ENCODE measurements at regions not wholly inside any gene's neighbourhood (a gene's known extent, or its start where the extent isn't known, plus 50 kb on each side); places are given as distances from the start of the nearest gene placed in this dataset.

DNA sequence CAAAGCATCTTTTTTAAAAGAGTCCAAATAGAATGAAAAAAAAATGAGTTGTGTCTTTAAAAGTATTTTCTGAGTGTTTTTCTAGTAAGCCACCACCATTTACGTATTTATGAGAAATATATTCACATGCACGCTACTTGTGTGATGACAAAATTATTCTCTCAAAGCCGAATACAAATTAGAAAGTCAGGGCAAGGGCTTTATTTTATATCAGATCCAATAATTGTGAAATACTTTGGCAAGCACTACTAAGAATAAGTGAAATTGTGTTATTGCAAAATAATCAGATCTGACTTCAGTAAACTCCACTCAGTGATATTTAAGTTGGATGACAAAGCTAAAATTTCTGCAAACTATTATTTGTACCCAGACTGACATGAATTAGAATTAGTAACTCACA lies 589.3 kb upstream of the KCNMB2 start:
- no peaks in the 10 kb centered on the region for H3K27me3 ChIP-seq (ENCODE audit: insufficient read depth, low read length)
- H3K36me3 ChIP-seq (ENCODE audit: insufficient read depth, low read length), result no peaks in the 10 kb centered on the region
- no peak overlapping the region for H2AFZ ChIP-seq (ENCODE audit: low read depth, low read length)
- no peaks in the 10 kb centered on the region for H3K9me3 ChIP-seq (ENCODE audit: low read length)
- no peaks in the 10 kb centered on the region for H3K4me1 ChIP-seq (ENCODE audit: insufficient read depth, low read length)
- H3K4me3 ChIP-seq (ENCODE audit: low read length), result no peak overlapping the region

DNA sequence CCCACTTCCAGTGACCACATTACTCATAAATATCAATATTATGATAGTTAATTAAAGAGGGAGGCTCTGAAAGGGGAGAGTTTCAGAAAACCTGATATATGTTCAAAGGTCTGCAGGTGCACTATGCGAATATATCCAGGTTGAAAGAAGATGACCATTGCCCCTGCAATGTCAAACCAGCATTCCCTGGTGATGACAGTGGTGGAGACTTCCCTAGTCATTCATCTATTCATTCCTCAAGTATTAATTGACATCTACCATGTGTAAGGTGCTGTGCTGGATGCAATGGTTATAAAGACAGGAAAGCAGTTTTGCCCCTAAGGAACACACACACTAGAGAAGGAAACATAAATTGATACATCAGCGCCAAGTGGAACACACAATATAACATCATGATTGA lies 588.3 kb upstream of the KCNMB2 start:
- Histone ChIP-seq H3K27me3 (ENCODE audit: insufficient read depth, low read length) (no peaks in the 10 kb centered on the region), H3K4me1 (ENCODE audit: insufficient read depth, low read length) (no peaks in the 10 kb centered on the region), H3K9me3 (ENCODE audit: low read length) (no peaks in the 10 kb centered on the region), H3K4me3 (ENCODE audit: low read length) (no peak overlapping the region), H3K36me3 (ENCODE audit: insufficient read depth, low read length) (no peaks in the 10 kb centered on the region), H2AFZ (ENCODE audit: low read depth, low read length) (no peak overlapping the region)

DNA sequence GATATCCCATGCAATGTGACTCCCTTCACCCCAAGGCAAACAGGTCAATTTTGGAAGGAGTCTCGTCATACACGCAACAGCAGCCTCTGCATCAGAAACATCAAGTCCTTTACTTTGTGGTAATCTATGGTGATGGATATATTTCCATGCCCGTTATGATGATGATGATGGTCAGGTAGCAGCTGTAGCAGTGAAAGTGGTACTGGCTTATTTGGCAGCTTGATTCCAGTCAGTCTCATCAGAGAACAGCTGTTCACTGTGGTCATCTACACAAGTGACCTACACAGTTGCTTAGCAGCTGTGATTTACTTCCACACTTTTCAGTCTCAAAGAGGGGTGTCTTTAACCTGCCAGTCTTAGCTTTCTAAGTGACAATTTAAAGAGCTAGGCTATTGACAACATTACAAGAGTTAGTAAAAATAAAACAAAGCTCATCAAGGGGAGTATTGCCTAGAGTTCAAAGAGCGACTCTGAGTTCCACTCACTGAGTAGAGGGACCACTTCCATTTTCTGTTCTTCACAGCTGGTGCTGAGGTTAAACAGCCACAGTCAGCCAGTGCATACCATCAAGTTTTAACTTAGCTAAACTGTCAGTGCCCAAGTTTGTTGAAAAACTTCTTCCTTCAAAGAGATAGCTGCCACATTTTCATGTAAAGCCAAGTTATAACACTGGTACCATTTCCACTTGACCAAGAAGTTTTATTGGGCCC lies 587.4 kb upstream of the KCNMB2 start:
- no peaks in the 10 kb centered on the region for H3K27me3 ChIP-seq (ENCODE audit: insufficient read depth, low read length)
- no peaks in the 10 kb centered on the region for H3K36me3 ChIP-seq (ENCODE audit: insufficient read depth, low read length)
- no peaks in the 10 kb centered on the region for H3K9me3 ChIP-seq (ENCODE audit: low read length)
- no peak overlapping the region for H3K4me3 ChIP-seq (ENCODE audit: low read length)
- no peak overlapping the region for H2AFZ ChIP-seq (ENCODE audit: low read depth, low read length)
- H3K4me1 ChIP-seq (ENCODE audit: insufficient read depth, low read length), result no peaks in the 10 kb centered on the region

DNA sequence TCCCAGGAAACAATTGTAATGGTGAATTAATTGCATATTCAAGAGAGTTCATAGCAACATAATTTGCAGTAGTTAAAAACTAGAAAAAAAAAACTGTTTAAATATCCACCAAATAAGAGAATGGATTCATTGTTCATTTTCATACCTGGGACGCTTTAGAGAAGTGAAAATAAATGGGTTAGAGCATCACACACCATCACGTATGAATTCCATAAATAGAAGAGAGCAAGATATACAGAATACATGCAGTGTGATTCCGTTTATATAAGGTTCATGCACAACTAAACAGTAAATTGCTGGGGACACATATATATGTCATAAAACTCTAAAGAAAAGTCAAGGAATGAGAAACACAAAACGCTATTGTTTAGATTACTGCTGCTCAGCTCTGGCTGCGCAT lies 577.0 kb upstream of the KCNMB2 start:
- no peaks in the 10 kb centered on the region for H3K27me3 ChIP-seq (ENCODE audit: insufficient read depth, low read length)
- no peak overlapping the region for H3K4me3 ChIP-seq (ENCODE audit: low read length)
- no peaks in the 10 kb centered on the region for H3K9me3 ChIP-seq (ENCODE audit: low read length)
- H2AFZ ChIP-seq (ENCODE audit: low read depth, low read length), result no peak overlapping the region
- no peaks in the 10 kb centered on the region for H3K4me1 ChIP-seq (ENCODE audit: insufficient read depth, low read length)
- no peaks in the 10 kb centered on the region for H3K36me3 ChIP-seq (ENCODE audit: insufficient read depth, low read length)

DNA sequence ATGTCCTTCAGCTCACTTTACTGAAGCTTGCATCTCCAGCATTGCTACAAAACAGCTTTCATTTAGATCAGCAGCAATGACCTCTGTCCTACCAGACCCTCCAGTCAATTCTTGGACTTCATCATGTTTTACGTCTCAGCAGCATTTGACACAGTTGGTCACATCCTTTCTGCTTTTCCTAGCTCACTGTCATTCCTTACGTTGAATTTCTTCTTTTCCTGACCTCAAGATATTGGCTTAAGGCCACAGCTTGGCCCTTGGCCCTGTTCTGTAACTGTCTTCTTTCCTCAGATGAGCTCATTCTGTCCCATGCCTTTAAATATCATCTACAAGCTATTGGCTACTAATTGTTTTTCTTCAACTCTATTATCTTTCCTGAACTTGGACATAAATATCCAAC lies 576.2 kb upstream of the KCNMB2 start:
- Histone ChIP-seq H3K9me3 (ENCODE audit: low read length) (no peaks in the 10 kb centered on the region), H2AFZ (ENCODE audit: low read depth, low read length) (no peak overlapping the region), H3K4me3 (ENCODE audit: low read length) (no peak overlapping the region), H3K27me3 (ENCODE audit: insufficient read depth, low read length) (no peaks in the 10 kb centered on the region), H3K4me1 (ENCODE audit: insufficient read depth, low read length) (no peaks in the 10 kb centered on the region), H3K36me3 (ENCODE audit: insufficient read depth, low read length) (no peaks in the 10 kb centered on the region)

DNA sequence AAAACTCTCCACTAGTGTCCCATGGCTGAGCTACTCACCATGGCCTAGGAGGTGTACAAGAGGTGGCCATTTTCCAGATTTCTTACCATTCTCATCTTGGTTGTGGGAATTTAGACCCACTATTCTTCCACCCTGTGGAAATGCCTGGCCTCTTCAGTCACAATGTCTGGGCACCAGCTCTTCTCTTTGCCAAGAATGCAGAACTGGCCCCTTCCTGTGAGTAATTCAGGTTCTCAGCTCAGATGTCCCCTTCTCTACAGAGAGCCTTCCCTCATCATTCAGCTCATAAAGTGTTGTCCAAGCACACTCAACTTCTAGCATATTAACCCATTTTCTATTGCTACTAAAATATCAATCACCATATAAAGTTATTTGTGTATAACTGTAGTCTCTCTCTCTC lies 575.5 kb upstream of the KCNMB2 start:
- H3K4me1 ChIP-seq (ENCODE audit: insufficient read depth, low read length), result no peaks in the 10 kb centered on the region
- no peaks in the 10 kb centered on the region for H3K9me3 ChIP-seq (ENCODE audit: low read length)
- no peak overlapping the region for H2AFZ ChIP-seq (ENCODE audit: low read depth, low read length)
- no peaks in the 10 kb centered on the region for H3K27me3 ChIP-seq (ENCODE audit: insufficient read depth, low read length)
- H3K36me3 ChIP-seq (ENCODE audit: insufficient read depth, low read length), result no peaks in the 10 kb centered on the region
- H3K4me3 ChIP-seq (ENCODE audit: low read length), result no peak overlapping the region

DNA sequence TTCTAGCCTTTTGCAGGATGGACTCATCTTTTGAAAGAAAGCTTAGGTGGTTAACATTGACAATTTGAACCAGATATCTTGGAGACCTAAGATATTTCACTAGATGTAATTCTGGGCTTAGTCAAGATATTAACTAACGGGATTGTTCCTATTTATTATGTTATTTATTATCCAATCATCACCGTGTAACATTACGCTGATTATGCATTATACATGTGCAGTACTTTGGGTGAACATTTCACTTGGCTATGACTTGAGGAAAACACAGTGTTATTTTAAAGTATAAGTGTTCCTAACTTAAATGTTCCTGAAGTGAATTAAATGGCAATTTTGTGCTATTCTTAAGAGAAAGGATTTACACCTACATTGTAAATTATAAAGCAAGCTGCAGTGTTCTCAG lies 574.5 kb upstream of the KCNMB2 start:
- Histone ChIP-seq H3K27me3 (ENCODE audit: insufficient read depth, low read length) (no peaks in the 10 kb centered on the region), H3K9me3 (ENCODE audit: low read length) (no peaks in the 10 kb centered on the region), H3K36me3 (ENCODE audit: insufficient read depth, low read length) (no peaks in the 10 kb centered on the region), H2AFZ (ENCODE audit: low read depth, low read length) (no peak overlapping the region), H3K4me3 (ENCODE audit: low read length) (no peak overlapping the region), H3K4me1 (ENCODE audit: insufficient read depth, low read length) (no peaks in the 10 kb centered on the region)

DNA sequence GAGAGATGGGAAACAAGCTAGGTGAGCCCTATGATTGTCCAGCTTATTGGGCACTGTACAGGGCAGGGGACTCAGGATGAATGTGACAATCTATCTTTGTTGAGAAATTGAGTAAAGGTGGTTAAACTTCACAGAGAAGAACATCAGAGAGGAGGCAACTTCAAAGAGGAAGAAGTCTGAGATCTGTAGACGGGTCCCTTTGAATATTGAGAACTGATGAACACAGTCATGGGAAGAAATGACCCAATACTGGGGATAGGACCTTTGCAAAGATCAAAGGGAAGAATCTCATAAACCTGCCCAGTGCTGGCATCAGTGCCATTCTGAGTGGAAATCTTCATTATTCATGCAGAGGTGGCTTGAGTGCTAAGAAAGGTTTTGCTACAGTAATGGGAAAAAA lies 569.7 kb upstream of the KCNMB2 start:
- no peak overlapping the region for H3K4me3 ChIP-seq (ENCODE audit: low read length)
- H2AFZ ChIP-seq (ENCODE audit: low read depth, low read length), result no peak overlapping the region
- no peaks in the 10 kb centered on the region for H3K36me3 ChIP-seq (ENCODE audit: insufficient read depth, low read length)
- H3K9me3 ChIP-seq (ENCODE audit: low read length), result no peaks in the 10 kb centered on the region
- H3K27me3 ChIP-seq (ENCODE audit: insufficient read depth, low read length), result no peaks in the 10 kb centered on the region
- no peaks in the 10 kb centered on the region for H3K4me1 ChIP-seq (ENCODE audit: insufficient read depth, low read length)

DNA sequence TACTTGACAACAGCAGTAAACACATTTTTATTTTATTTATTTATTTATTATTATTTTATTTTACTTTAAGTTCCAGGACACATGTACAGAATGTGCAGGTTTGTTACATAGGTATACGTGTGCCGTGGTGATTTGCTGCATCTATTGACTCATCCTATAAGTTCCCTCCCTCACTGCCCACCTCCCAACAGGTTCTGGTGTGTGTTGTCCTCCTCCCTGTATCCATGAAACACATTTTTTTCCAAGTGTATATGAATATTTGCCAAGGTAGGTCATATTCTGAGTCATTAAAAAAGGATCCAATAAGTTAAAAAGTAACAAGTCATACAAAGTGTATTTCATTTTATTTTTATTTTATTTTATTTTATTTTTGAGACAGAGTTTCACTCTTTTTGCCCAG lies 567.3 kb upstream of the KCNMB2 start:
- no peak overlapping the region for H3K4me3 ChIP-seq (ENCODE audit: low read length)
- no peaks in the 10 kb centered on the region for H3K36me3 ChIP-seq (ENCODE audit: insufficient read depth, low read length)
- no peaks in the 10 kb centered on the region for H3K27me3 ChIP-seq (ENCODE audit: insufficient read depth, low read length)
- no peaks in the 10 kb centered on the region for H3K4me1 ChIP-seq (ENCODE audit: insufficient read depth, low read length)
- no peak overlapping the region for H2AFZ ChIP-seq (ENCODE audit: low read depth, low read length)
- no peaks in the 10 kb centered on the region for H3K9me3 ChIP-seq (ENCODE audit: low read length)

DNA sequence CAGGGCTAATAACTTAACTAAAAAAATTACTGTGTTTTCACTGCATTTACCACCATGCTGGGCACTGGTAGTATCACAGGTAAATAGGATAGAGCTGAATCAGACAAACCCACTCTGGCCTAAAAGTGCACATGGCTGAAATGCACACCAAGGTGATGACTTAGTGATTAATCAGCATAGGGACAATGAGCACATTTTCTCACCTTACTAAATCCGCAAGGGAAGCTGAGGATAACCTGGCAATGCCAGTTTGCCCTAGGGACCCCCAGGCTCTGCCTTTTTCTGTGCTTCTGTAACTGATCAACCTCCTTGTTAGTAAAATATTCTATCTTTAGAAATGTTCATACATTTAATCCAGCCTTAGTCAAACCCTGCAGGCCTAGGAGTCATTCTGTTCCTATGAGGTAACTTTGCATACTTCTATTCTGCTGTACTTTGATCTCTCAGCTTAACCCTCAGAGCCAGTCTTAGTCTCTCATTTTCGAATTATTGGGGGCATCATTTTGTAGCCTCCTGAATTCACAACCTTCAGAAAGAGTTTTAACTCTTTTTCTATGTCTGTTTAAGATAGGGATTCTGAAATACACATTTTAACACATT lies 562.9 kb upstream of the KCNMB2 start:
- Histone ChIP-seq H3K9me3 (ENCODE audit: low read length) (no peaks in the 10 kb centered on the region), H2AFZ (ENCODE audit: low read depth, low read length) (no peak overlapping the region), H3K4me3 (ENCODE audit: low read length) (no peak overlapping the region), H3K4me1 (ENCODE audit: insufficient read depth, low read length) (no peaks in the 10 kb centered on the region), H3K27me3 (ENCODE audit: insufficient read depth, low read length) (no peaks in the 10 kb centered on the region), H3K36me3 (ENCODE audit: insufficient read depth, low read length) (no peaks in the 10 kb centered on the region)

DNA sequence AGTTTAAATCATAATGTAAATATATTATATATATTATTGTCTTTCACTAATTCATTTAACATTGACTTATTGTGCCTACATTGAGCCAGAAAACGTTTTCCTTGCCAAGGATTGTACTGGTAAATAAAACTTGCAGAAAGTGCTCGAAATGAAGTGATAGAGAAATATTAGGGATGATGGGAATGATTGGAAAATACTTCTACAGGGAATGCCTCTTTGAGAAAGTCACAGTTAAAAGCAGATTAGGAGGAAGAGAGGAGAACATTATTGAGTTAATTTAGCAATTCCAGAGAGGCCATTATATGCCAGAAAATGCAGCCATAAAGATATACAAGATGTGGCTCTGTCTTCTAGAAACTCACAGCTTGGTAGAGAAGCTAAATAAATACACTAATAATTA lies 560.0 kb upstream of the KCNMB2 start:
- H2AFZ ChIP-seq (ENCODE audit: low read depth, low read length), result no peak overlapping the region
- no peaks in the 10 kb centered on the region for H3K4me1 ChIP-seq (ENCODE audit: insufficient read depth, low read length)
- no peaks in the 10 kb centered on the region for H3K36me3 ChIP-seq (ENCODE audit: insufficient read depth, low read length)
- H3K9me3 ChIP-seq (ENCODE audit: low read length), result no peaks in the 10 kb centered on the region
- H3K27me3 ChIP-seq (ENCODE audit: insufficient read depth, low read length), result no peaks in the 10 kb centered on the region
- no peak overlapping the region for H3K4me3 ChIP-seq (ENCODE audit: low read length)

DNA sequence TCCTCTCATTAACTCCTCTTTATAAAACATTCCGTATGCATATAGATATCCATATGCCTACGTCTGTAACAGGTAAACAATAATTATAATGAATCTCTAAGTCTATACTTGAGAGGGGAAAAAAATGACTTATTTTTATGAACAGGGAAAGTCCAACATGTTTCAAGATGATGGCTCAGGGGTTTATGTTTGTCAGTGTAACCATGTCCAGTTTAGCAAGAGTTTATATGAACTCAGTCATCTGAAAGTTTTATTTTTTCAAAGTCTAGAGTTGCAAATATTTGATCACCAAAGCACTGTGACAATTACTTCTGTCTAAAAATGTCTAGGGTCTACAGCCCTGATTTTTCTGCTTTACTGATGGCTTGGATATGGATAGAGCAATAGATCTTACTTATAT lies 559.4 kb upstream of the KCNMB2 start:
- Histone ChIP-seq H3K4me1 (ENCODE audit: insufficient read depth, low read length) (no peaks in the 10 kb centered on the region), H2AFZ (ENCODE audit: low read depth, low read length) (no peak overlapping the region), H3K36me3 (ENCODE audit: insufficient read depth, low read length) (no peaks in the 10 kb centered on the region), H3K9me3 (ENCODE audit: low read length) (no peaks in the 10 kb centered on the region), H3K4me3 (ENCODE audit: low read length) (no peak overlapping the region), H3K27me3 (ENCODE audit: insufficient read depth, low read length) (no peaks in the 10 kb centered on the region)

DNA sequence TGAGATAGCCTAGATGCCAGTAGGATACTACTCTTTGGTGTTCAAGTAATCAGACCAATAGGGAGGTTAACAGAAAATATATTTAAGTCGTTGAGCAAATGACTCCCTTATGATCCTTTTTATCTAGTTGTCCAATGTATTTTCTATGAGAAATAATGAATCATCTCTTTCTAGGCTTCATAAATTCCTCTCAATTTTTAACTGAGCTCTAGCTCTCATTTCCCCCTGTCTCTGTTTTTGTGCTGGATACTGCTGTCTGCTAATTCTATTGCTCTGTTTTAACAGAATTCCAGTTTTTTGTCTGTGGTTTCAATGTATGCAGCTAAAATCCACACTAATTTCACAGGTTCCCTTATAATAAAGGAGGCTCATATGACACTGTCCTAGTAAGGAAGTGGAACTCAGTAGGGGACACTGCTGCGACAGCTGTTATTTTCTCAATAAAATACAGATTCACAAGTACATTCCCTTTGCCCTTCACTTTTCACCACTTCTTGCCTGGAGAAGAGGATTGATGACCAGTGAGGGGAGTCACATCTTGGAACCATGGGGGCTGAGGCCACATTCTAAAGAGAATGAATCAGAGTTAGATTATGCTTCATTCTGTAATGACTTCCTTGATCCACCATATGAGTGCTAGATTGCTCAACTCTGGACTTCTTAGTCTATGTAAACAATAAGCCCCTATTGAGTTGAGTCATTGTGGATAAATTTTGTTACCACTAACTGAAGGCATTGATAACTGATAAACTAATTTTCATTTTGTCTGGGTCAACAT lies 558.7 kb upstream of the KCNMB2 start:
- Histone ChIP-seq H2AFZ (ENCODE audit: low read depth, low read length) (no peak overlapping the region), H3K36me3 (ENCODE audit: insufficient read depth, low read length) (no peaks in the 10 kb centered on the region), H3K4me3 (ENCODE audit: low read length) (no peak overlapping the region), H3K9me3 (ENCODE audit: low read length) (no peaks in the 10 kb centered on the region), H3K4me1 (ENCODE audit: insufficient read depth, low read length) (no peaks in the 10 kb centered on the region), H3K27me3 (ENCODE audit: insufficient read depth, low read length) (no peaks in the 10 kb centered on the region)

Measured in neuron (in vitro differentiated cells).